Liver (tissue), 8 donors: ENCODE measurements at regions not wholly inside any gene's neighbourhood (a gene's known extent, or its start where the extent isn't known, plus 50 kb on each side); places are given as distances from the start of the nearest gene placed in this dataset.

Experiments
- DNase-seq: peaks from one replicate; pipeline ENCODE4 v3.0.0-alpha.2; 2017; ENCODE audit warnings: low spot score
- H3K27ac ChIP-seq, 2 donors: one replicate each; pipeline ENCODE4 v1.7.0; 2013; ENCODE audit warnings: inconsistent platforms in 2 of 2, low read length in 2 of 2, control low read depth in 1 of 2, low read depth in 1 of 2, mild to moderate bottlenecking in 1 of 2
- H3K27me3 ChIP-seq, 4 donors: one replicate each; pipeline versions ENCODE4 v1.6.1 to v1.7.0; 2013; ENCODE audit warnings: low read length in 3 of 4, inconsistent platforms in 1 of 4, mild to moderate bottlenecking in 1 of 4, moderate library complexity in 1 of 4; ENCODE audit not compliant: control insufficient read depth in 4 of 4, insufficient read depth in 4 of 4
- H3K36me3 ChIP-seq, 4 donors: one replicate each; pipeline versions ENCODE4 v1.6.1 to v1.7.0; 2013; ENCODE audit warnings: low read length in 3 of 4, mild to moderate bottlenecking in 3 of 4, low read depth in 1 of 4, moderate library complexity in 1 of 4; ENCODE audit not compliant: control insufficient read depth in 4 of 4, insufficient read depth in 3 of 4
- H3K4me1 ChIP-seq, 4 donors: one replicate each; pipeline versions ENCODE4 v1.6.1 to v1.7.0; 2013; ENCODE audit warnings: low read length in 3 of 4, mild to moderate bottlenecking in 3 of 4, moderate library complexity in 1 of 4; ENCODE audit not compliant: control insufficient read depth in 4 of 4, insufficient read depth in 4 of 4
- H3K4me3 ChIP-seq, 3 donors: one replicate each; pipeline versions ENCODE4 v1.6.1 to v1.7.0; 2013; ENCODE audit warnings: low read length in 3 of 3, control low read depth in 1 of 3, low read depth in 1 of 3, mild to moderate bottlenecking in 1 of 3
- H3K9ac ChIP-seq, 2 donors: one replicate each; pipeline ENCODE4 v1.7.0; 2013; ENCODE audit warnings: low read length in 2 of 2, mild to moderate bottlenecking in 2 of 2, moderate library complexity in 2 of 2, control low read depth in 1 of 2, low read depth in 1 of 2
- H3K9me3 ChIP-seq, 4 donors: one replicate each; pipeline versions ENCODE4 v1.6.1 to v1.7.0; 2013; ENCODE audit warnings: low read length in 3 of 4; ENCODE audit not compliant: control insufficient read depth in 4 of 4
- EGR1 ChIP-seq, 2 donors: IDR thresholded peaks; 2 replicates each; pipeline ENCODE4 v1.6.1; 2016 to 2018; ENCODE audit warnings: antibody characterized with exemption in 2 of 2, low read depth in 2 of 2
- FOXA2 ChIP-seq: IDR thresholded peaks from 2 replicates; pipeline ENCODE4 v1.6.1; 2016; ENCODE audit warnings: antibody characterized with exemption
- GABPA ChIP-seq, 2 donors: IDR thresholded peaks in 1 of 2; conservative IDR thresholded peaks in 1 of 2; 2 replicates each; pipeline ENCODE4 v1.6.1; 2016; ENCODE audit warnings: antibody characterized with exemption in 2 of 2, mild to moderate bottlenecking in 1 of 2, moderate library complexity in 1 of 2
- HNF4A ChIP-seq, 2 donors: conservative IDR thresholded peaks; 2 replicates each; pipeline ENCODE4 v1.6.1; 2016; ENCODE audit warnings: antibody characterized with exemption in 2 of 2, mild to moderate bottlenecking in 2 of 2
- HNF4G ChIP-seq: IDR thresholded peaks from 2 replicates; pipeline ENCODE4 v1.6.1; 2016; ENCODE audit warnings: antibody characterized with exemption
- JUND ChIP-seq, 2 donors: IDR thresholded peaks; 2 replicates each; pipeline ENCODE4 v1.6.1; 2016; ENCODE audit warnings: antibody characterized with exemption in 2 of 2
- NR2F2 ChIP-seq: IDR thresholded peaks from 2 replicates; pipeline ENCODE4 v1.6.1; 2016; ENCODE audit warnings: antibody characterized with exemption
- RXRA ChIP-seq, 2 donors: IDR thresholded peaks; 2 replicates each; pipeline ENCODE4 v1.6.1; 2017 to 2018; ENCODE audit warnings: antibody characterized with exemption in 2 of 2, mild to moderate bottlenecking in 1 of 2
- SP1 ChIP-seq: IDR thresholded peaks from 2 replicates; pipeline ENCODE4 v1.6.1; 2018; ENCODE audit warnings: antibody characterized with exemption, mild to moderate bottlenecking
- TAF1 ChIP-seq: conservative IDR thresholded peaks from 2 replicates; pipeline ENCODE4 v1.6.1; 2016; ENCODE audit warnings: antibody characterized with exemption, mild to moderate bottlenecking
- YY1 ChIP-seq: IDR thresholded peaks from 2 replicates; pipeline ENCODE4 v1.6.1; 2016; ENCODE audit warnings: antibody characterized with exemption, mild to moderate bottlenecking
- WGBS: extraction: QIAGEN DNeasy Blood & Tissue Kit; methylation state at CpG from one replicate; pipeline ENCODE4 v1.1.7; 2013; 5-methylcytosine and 5-hydroxymethylcytosine counted together
- TF ChIP-seq, protein P1 (sequence below): fragments of 150-350 bp; IDR thresholded peaks from 2 replicates; pipeline ENCODE4 v1.5.1; 2017; ENCODE audit warnings: improper control_type of control experiment, low read depth, low read length; ENCODE audit not compliant: missing input control
- TF ChIP-seq, protein P2 (sequence below): IDR thresholded peaks from 2 replicates; pipeline ENCODE4 v1.6.1; 2016; ENCODE audit warnings: antibody characterized with exemption
- TF ChIP-seq, protein P3 (sequence below): IDR thresholded peaks from 2 replicates; pipeline ENCODE4 v1.6.1; 2016; ENCODE audit warnings: antibody characterized with exemption
- TF ChIP-seq, protein P4 (sequence below): IDR thresholded peaks from 2 replicates; pipeline ENCODE4 v1.6.1; 2016; ENCODE audit warnings: antibody characterized with exemption, mild to moderate bottlenecking
- donor health status: healthy.
- donor health status: healthy.
- donor health status: healthy.
- donor health status: healthy.
- donor health status: healthy.

DNA sequence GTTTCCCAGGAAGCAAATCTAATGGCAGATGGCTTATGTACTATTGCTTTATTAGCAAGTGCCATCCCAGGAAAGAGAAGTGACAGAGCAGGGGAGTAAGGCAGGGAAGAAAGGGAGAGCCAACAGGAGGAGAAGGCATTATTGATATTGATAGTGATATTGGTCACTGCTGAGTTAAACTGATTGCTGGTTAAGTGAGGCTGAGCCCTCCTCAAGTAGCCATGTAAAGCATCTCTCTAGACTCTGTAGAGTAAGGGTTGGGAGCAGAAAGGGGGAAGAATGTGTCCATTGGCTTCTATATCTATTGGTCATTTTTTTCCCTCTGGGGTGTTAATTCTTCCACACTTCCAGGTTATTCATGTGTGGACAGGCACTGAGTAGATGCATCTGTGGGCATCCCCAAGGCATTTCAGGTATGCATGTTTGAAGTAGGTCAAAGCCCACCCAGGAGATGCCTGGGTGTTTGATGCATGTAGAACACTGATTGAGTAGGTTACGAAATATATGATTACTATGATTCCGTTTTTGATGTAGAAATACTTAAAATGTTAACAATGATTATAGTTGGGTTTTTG is 290.5 kb upstream of the DPYD start:
- no peaks in the 10 kb centered on the region for H3K9me3 ChIP-seq
- H3K4me1 ChIP-seq: no peaks in the 10 kb centered on the region
- no peak overlapping the region for H3K4me3 ChIP-seq
- no peak for TF ChIP-seq RXRA (IDR thresholded peaks at IDR 0.05)
- TF ChIP-seq TAF1: no peak
- TF ChIP-seq HNF4G: no peak
- no peak for TF ChIP-seq FOXA2
- TF ChIP-seq, protein P1, sequence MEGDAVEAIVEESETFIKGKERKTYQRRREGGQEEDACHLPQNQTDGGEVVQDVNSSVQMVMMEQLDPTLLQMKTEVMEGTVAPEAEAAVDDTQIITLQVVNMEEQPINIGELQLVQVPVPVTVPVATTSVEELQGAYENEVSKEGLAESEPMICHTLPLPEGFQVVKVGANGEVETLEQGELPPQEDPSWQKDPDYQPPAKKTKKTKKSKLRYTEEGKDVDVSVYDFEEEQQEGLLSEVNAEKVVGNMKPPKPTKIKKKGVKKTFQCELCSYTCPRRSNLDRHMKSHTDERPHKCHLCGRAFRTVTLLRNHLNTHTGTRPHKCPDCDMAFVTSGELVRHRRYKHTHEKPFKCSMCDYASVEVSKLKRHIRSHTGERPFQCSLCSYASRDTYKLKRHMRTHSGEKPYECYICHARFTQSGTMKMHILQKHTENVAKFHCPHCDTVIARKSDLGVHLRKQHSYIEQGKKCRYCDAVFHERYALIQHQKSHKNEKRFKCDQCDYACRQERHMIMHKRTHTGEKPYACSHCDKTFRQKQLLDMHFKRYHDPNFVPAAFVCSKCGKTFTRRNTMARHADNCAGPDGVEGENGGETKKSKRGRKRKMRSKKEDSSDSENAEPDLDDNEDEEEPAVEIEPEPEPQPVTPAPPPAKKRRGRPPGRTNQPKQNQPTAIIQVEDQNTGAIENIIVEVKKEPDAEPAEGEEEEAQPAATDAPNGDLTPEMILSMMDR: no peak
- TF ChIP-seq, protein P2, sequence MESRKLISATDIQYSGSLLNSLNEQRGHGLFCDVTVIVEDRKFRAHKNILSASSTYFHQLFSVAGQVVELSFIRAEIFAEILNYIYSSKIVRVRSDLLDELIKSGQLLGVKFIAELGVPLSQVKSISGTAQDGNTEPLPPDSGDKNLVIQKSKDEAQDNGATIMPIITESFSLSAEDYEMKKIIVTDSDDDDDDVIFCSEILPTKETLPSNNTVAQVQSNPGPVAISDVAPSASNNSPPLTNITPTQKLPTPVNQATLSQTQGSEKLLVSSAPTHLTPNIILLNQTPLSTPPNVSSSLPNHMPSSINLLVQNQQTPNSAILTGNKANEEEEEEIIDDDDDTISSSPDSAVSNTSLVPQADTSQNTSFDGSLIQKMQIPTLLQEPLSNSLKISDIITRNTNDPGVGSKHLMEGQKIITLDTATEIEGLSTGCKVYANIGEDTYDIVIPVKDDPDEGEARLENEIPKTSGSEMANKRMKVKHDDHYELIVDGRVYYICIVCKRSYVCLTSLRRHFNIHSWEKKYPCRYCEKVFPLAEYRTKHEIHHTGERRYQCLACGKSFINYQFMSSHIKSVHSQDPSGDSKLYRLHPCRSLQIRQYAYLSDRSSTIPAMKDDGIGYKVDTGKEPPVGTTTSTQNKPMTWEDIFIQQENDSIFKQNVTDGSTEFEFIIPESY: no peak
- TF ChIP-seq JUND (IDR thresholded peaks at IDR 0.05): no peak
- no peak for TF ChIP-seq NR2F2
- H3K36me3 ChIP-seq: no peaks in the 10 kb centered on the region
- no peak overlapping the region for H3K9ac ChIP-seq
- DNase-seq: no peak
- H3K27ac ChIP-seq: no peak overlapping the region
- H3K27me3 ChIP-seq: peaks cover 0 to 3% (median 0%) of the 10 kb centered on the region in 4 donors
- 80% methylated on average over 2 of the region's 2 CpGs for WGBS

DNA sequence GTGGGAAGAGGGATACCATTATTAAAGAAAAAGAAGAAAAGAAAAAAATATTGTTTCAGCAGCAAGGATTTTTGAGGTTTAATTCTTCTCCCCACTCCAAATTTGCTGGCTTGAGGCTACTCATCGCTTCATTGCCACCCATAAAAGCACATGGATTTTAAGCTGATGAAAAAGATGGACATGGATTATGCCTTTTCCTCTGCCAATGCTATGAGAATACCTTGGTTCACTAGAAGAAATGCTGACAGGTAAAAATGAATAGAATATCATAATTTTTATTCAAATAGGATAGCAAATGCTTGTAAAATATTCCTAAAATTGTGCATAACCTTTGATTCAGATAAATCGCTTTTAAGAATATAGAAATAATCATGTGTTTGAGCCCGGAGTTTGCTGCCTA is 289.7 kb upstream of the DPYD start:
- H3K9ac ChIP-seq: no peak overlapping the region
- H3K27me3 ChIP-seq: peaks cover 0 to 3% (median 0%) of the 10 kb centered on the region in 4 donors
- H3K27ac ChIP-seq: no peak overlapping the region
- no peaks in the 10 kb centered on the region for H3K9me3 ChIP-seq
- H3K36me3 ChIP-seq: no peaks in the 10 kb centered on the region
- H3K4me3 ChIP-seq: no peak overlapping the region
- TF ChIP-seq RXRA (IDR thresholded peaks at IDR 0.05) (no peak), YY1 (no peak), TAF1 (no peak), EGR1 (IDR thresholded peaks at IDR 0.05; ENCODE audit: low read depth in 2 of 2) (no peak), GABPA (IDR thresholded peaks at IDR 0.05 in 1 of 2, conservative IDR thresholded peaks at IDR 0.05 in 1 of 2) (no peak), JUND (IDR thresholded peaks at IDR 0.05) (no peak), SP1 (no peak), HNF4G (no peak), HNF4A (conservative IDR thresholded peaks at IDR 0.05) (no peak), NR2F2 (no peak)
- TF ChIP-seq, protein P3, sequence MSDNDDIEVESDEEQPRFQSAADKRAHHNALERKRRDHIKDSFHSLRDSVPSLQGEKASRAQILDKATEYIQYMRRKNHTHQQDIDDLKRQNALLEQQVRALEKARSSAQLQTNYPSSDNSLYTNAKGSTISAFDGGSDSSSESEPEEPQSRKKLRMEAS: no peak
- TF ChIP-seq, protein P2: no peak
- TF ChIP-seq, protein P4, sequence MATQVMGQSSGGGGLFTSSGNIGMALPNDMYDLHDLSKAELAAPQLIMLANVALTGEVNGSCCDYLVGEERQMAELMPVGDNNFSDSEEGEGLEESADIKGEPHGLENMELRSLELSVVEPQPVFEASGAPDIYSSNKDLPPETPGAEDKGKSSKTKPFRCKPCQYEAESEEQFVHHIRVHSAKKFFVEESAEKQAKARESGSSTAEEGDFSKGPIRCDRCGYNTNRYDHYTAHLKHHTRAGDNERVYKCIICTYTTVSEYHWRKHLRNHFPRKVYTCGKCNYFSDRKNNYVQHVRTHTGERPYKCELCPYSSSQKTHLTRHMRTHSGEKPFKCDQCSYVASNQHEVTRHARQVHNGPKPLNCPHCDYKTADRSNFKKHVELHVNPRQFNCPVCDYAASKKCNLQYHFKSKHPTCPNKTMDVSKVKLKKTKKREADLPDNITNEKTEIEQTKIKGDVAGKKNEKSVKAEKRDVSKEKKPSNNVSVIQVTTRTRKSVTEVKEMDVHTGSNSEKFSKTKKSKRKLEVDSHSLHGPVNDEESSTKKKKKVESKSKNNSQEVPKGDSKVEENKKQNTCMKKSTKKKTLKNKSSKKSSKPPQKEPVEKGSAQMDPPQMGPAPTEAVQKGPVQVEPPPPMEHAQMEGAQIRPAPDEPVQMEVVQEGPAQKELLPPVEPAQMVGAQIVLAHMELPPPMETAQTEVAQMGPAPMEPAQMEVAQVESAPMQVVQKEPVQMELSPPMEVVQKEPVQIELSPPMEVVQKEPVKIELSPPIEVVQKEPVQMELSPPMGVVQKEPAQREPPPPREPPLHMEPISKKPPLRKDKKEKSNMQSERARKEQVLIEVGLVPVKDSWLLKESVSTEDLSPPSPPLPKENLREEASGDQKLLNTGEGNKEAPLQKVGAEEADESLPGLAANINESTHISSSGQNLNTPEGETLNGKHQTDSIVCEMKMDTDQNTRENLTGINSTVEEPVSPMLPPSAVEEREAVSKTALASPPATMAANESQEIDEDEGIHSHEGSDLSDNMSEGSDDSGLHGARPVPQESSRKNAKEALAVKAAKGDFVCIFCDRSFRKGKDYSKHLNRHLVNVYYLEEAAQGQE: no peak
- no peak for DNase-seq
- WGBS: 91% methylated on average over 3 of the region's 3 CpGs
- no peaks in the 10 kb centered on the region for H3K4me1 ChIP-seq
